ENCODE measurements at regions not wholly inside any gene's neighbourhood (a gene's known extent, or its start where the extent isn't known, plus 50 kb on each side); places are given as distances from the start of the nearest gene placed in this dataset.

GRCh38 chr7:20475756-20476155 lies 139.7 kb upstream of the ABCB5 start:
- Histone ChIP-seq H3K4me2 (no peak overlapping the region), H3K27ac (no peak overlapping the region), H3K9me3 (ENCODE audit: low read depth) (no peaks in the 10 kb centered on the region), H4K20me1 (ENCODE audit: insufficient read depth, poor library complexity, severe bottlenecking) (no peaks in the 10 kb centered on the region), H3K9me2 (replicated peaks; ENCODE audit: insufficient read depth) (no peaks in the 10 kb centered on the region), H3K79me2 (no peaks in the 10 kb centered on the region), H3K4me3 (no peak overlapping the region), H2AFZ (no peak overlapping the region), H3K36me3 (replicated peaks; ENCODE audit: insufficient read depth, low read depth) (no peaks in the 10 kb centered on the region), H3K27me3 (no peaks in the 10 kb centered on the region), H3K4me1 (ENCODE audit: insufficient read depth) (no peaks in the 10 kb centered on the region)
- no peak for TF ChIP-seq EZH2 (IDR thresholded peaks at IDR 0.05; ENCODE audit: borderline replicate concordance)
- TF ChIP-seq EZH2phosphoT487 (IDR thresholded peaks at IDR 0.05; ENCODE audit: low read depth, severe bottlenecking, unreplicated experiment) = no peak
- TF ChIP-seq CTCF (IDR thresholded peaks at IDR 0.05; ENCODE audit: poor library complexity) = no peak
- DNase-seq (ENCODE audit: low spot score) = no peak

GRCh38 chr7:20477067-20477466 lies 138.4 kb upstream of the ABCB5 start:
- Histone ChIP-seq H3K36me3 (replicated peaks; ENCODE audit: insufficient read depth, low read depth) (no peaks in the 10 kb centered on the region), H3K4me3 (no peak overlapping the region), H3K27me3 (no peaks in the 10 kb centered on the region), H3K9me3 (ENCODE audit: low read depth) (no peaks in the 10 kb centered on the region), H2AFZ (no peak overlapping the region), H3K79me2 (no peaks in the 10 kb centered on the region), H3K4me1 (ENCODE audit: insufficient read depth) (no peaks in the 10 kb centered on the region), H3K4me2 (no peak overlapping the region), H3K27ac (no peak overlapping the region), H3K9me2 (replicated peaks; ENCODE audit: insufficient read depth) (no peaks in the 10 kb centered on the region), H4K20me1 (ENCODE audit: insufficient read depth, poor library complexity, severe bottlenecking) (no peaks in the 10 kb centered on the region)
- WGBS (ENCODE audit: low lambda C conversion rate, missing lambda C conversion rate) = 97% methylated on average over 1 of the region's 1 CpG
- TF ChIP-seq EZH2 (IDR thresholded peaks at IDR 0.05; ENCODE audit: borderline replicate concordance) (no peak), EZH2phosphoT487 (IDR thresholded peaks at IDR 0.05; ENCODE audit: low read depth, severe bottlenecking, unreplicated experiment) (no peak)
- no peak for DNase-seq (ENCODE audit: low spot score)

- Histone ChIP-seq H3K4me3 (no peak overlapping the region), H3K27ac (no peak overlapping the region), H4K20me1 (ENCODE audit: insufficient read depth, poor library complexity, severe bottlenecking) (no peaks in the 10 kb centered on the region), H3K9me2 (replicated peaks; ENCODE audit: insufficient read depth) (no peaks in the 10 kb centered on the region), H3K9me3 (ENCODE audit: low read depth) (no peaks in the 10 kb centered on the region), H3K36me3 (replicated peaks; ENCODE audit: insufficient read depth, low read depth) (no peaks in the 10 kb centered on the region), H3K4me1 (ENCODE audit: insufficient read depth) (no peaks in the 10 kb centered on the region), H3K27me3 (no peaks in the 10 kb centered on the region), H3K4me2 (no peak overlapping the region), H2AFZ (no peak overlapping the region), H3K79me2 (no peaks in the 10 kb centered on the region)
- no peak for DNase-seq (ENCODE audit: low spot score)
- TF ChIP-seq EZH2phosphoT487 (IDR thresholded peaks at IDR 0.05; ENCODE audit: low read depth, severe bottlenecking, unreplicated experiment) (no peak), CTCF (IDR thresholded peaks at IDR 0.05; ENCODE audit: poor library complexity) (no peak), EZH2 (IDR thresholded peaks at IDR 0.05; ENCODE audit: borderline replicate concordance) (no peak)
Measured at GRCh38 chr7:20479706-20480105, 135.8 kb upstream of the ABCB5 start.

- Histone ChIP-seq H4K20me1 (ENCODE audit: insufficient read depth, poor library complexity, severe bottlenecking) (no peaks in the 10 kb centered on the region), H3K9me3 (ENCODE audit: low read depth) (no peaks in the 10 kb centered on the region), H3K4me3 (no peak overlapping the region), H3K36me3 (replicated peaks; ENCODE audit: insufficient read depth, low read depth) (no peaks in the 10 kb centered on the region), H3K9me2 (replicated peaks; ENCODE audit: insufficient read depth) (no peaks in the 10 kb centered on the region), H3K27me3 (no peaks in the 10 kb centered on the region), H2AFZ (no peak overlapping the region), H3K4me2 (no peak overlapping the region), H3K27ac (no peak overlapping the region), H3K79me2 (no peaks in the 10 kb centered on the region), H3K4me1 (ENCODE audit: insufficient read depth) (no peaks in the 10 kb centered on the region)
- no peak for DNase-seq (ENCODE audit: low spot score)
- 96% methylated on average over 2 of the region's 2 CpGs for WGBS (ENCODE audit: low lambda C conversion rate, missing lambda C conversion rate)
- TF ChIP-seq EZH2phosphoT487 (IDR thresholded peaks at IDR 0.05; ENCODE audit: low read depth, severe bottlenecking, unreplicated experiment) = no peak
- no peak for TF ChIP-seq CTCF (IDR thresholded peaks at IDR 0.05; ENCODE audit: poor library complexity)
- no peak for TF ChIP-seq EZH2 (IDR thresholded peaks at IDR 0.05; ENCODE audit: borderline replicate concordance)
Measured at GRCh38 chr7:20482071-20482470, 133.4 kb upstream of the ABCB5 start.

Measured in hepatocyte (in vitro differentiated cells).